ENCODE measurements at regions not wholly inside any gene's neighbourhood (a gene's known extent, or its start where the extent isn't known, plus 50 kb on each side); places are given as distances from the start of the nearest gene placed in this dataset.

GRCh38 chr10:113410618-113411017 lies 142.2 kb upstream of the HABP2 start:
- no peak for DNase-seq (ENCODE audit: low read depth in 3 of 3, low spot score in 1 of 3)

DNA sequence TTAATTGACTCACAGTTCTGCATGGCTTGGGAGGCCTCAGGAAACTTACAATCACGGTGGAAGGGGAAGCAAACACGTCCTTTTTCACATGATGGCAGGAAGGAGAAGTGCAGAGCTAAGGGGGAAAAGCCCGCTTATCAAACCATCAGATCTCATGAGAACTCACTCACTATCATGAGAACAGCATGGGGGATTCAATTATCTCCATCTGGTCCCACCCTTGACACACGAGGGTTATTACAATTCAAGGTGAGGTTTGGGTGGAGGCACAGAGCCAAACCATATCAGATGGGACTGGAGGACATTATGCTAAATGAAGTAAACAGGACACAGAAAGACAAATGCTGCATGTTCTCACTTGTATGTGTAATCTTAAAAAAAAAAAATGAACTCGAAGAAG lies 141.4 kb upstream of the HABP2 start:
- DNase-seq (ENCODE audit: low read depth in 3 of 3, low spot score in 1 of 3), result no peak

DNA sequence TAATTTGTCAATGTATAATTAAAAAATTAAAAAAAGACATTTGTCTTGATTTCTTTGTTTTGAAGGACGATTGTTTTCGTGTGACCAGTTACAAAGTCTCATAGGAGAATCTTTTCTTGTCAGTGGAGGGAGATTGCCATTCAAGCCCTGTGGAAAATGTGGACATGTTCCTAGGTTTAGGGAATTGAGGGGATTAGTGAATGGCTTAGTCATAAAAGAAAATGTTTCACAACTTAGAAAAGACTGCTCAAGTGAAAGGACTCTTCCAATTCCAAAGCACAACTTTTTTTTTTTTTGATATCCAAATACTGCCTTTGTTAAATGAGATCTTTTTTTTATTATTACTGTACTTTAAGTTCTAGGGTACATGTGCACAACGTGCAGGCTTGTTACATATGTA lies 140.7 kb upstream of the HABP2 start:
- no peak for DNase-seq (ENCODE audit: low read depth in 3 of 3, low spot score in 1 of 3)

GRCh38 chr10:113414543-113414942 lies 138.3 kb upstream of the HABP2 start:
- no peak for DNase-seq (ENCODE audit: low read depth in 3 of 3, low spot score in 1 of 3)

DNA sequence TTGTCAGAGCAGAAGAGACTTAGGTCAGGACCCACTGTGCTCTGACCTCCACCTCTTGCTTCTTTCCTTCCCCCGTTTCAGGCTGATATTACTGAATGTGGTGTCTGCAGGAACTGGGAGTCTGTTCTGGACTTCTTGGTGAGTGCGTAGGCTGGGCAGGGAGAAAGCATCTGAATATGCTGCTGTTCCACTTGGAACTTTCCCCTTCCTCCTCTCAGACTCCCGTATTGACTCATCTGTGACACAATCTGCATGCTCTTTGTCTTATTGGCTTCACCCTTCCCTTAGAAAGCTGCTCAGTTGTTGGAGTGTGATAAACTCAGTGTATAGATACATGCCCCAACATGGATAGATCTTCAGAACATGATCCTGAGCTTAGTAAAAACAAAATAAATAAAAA lies 137.6 kb upstream of the HABP2 start:
- DNase-seq (ENCODE audit: low read depth in 3 of 3, low spot score in 1 of 3), result no peak

DNA sequence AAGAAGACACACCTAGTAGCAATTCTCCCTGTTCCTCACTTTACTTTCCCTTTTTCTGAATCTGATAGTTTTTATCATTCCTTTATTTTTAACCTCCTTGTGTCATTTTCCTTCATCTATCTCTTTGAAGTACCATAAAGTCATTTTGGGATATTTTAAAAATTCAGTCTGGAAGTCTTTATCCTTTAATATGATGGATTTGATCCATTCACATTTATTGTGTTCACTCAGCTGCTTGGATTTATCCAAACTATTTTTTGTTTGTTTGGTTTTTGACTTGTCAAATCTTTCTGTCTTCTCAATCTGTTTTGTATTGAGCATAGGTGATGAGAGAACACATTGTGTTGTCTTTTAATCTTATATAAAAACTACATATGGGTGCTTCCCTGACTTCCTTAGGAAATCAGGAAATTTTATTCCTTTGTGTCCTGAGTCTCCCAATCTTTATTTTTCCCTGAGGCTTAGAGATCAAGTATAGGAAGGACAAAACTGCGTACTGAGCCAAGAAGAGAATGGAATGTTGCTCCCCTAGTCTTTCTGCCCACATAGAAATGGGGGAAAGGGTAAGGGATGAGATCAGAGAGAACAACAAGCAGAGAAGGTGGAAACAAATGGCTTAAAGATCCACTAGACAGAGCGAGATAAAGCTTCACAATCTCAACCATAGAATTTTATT lies 132.7 kb upstream of the HABP2 start:
- no peak for DNase-seq (ENCODE audit: low read depth in 3 of 3, low spot score in 1 of 3)

- DNase-seq (ENCODE audit: low read depth in 3 of 3, low spot score in 1 of 3), result no peak
These were observed 131.8 kb upstream of the HABP2 start for GRCh38 chr10:113420733-113421675.

- no peak for DNase-seq (ENCODE audit: low read depth in 3 of 3, low spot score in 1 of 3)
These were observed 130.5 kb upstream of the HABP2 start for GRCh38 chr10:113422371-113422770.

DNA sequence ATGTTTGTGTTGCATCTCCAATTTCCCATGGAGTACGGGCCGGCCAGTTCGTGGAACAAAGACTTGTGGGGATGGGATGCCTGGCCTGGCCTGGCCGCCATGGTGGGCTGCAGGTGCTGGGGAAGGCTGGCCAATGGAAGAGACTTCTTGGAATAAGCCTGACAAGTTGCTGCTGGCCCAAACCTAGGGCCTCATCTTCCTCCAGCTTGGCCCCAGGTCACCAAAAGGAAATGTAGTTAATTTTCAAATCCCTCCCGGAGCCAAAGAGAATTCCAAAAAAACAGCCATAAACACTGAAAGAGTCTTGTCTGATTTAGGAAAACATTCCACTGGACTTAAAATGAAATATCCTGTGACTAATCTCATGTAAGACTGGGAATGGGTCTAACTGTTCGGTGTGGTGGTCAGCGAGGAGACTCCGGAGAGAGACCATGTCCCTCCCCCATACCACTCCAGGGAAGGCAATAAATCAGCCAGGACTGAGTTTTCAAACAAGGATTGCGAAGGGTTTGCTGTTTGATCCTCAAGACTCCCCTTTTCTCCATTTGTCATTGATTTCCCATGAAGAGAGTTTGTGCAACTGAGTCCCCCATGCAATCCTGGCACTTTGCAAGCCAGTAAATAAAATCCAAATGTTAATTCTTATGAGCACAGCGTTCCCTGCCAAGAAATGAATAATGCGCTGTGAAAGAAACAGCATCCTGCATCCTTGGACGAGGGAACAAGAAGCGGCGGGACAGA lies 128.7 kb upstream of the HABP2 start:
- no peak for DNase-seq (ENCODE audit: low read depth in 3 of 3, low spot score in 1 of 3)

DNA sequence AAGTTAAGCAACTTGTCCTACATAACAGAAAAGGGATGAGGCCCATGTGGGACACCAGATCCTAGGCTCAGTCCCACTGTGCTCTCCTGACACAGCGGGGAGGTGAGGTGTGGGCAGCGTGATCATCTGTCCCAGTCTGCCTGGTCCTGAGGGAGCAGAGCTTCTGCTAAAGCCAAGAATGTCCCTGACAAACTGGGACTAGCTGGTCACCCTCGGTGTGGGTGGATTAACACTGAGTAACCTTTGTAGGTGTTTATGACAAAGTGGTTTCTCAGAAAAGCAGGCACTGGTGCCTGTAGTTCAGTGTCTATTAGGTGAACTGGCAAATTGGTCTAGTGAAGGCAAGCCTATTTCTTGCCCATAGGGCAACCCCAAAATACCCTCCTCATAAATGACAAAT lies 127.8 kb upstream of the HABP2 start:
- no peak for DNase-seq (ENCODE audit: low read depth in 3 of 3, low spot score in 1 of 3)

DNA sequence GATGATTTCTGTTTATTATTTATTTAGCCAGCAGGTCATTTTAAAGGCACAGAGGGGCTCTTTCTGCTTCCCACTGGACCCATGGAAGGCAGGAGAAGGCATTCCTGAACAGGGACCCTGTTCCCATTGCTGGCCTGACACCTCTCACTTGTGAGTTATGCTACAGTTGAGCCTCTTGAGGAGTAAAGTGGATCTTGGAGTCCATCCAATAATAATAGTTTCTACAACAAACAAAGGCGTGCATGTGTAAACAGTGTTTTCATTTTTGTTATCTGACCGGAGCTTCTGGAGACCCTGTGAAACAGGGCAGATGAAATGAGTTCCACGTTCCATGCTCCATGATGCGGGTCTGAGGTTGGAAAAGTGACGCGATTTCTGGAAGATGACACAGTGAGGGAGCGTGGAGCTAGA lies 127.3 kb upstream of the HABP2 start:
- no peak for DNase-seq (ENCODE audit: low read depth in 3 of 3, low spot score in 1 of 3)

DNA sequence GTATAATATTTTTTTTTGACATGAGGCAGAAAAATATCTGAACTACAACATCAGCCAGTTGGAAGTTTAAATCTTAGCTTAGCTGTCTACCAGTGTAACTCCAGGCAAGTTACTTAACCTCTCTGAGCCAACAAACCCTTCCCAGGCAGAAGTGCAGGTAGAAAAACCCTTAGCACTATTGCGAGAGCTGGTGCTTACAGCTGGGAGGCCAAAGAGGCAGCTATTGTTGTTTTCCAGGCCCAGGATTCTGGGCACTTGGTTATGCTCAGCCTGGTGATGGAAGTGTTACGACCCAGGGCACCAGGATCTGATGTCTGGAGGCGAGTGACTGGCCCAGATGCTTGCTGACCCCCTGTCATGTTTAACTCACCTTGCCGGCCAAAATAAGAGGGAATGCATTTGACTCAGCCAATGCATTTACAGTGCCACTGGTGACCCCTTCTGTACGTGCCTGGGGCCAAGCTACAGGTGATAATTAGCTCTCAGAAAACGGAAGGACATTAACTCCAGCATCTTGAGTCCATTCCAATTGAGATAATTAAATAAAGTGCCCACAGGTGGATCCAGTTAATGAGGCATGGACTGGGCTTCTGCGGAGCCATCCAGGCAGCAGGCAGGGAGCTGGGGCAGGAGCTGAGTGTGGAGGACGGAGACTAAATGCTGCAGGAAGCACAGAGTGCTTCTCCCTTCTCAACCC lies 126.5 kb upstream of the HABP2 start:
- DNase-seq (ENCODE audit: low read depth in 3 of 3, low spot score in 1 of 3), result no peak

GRCh38 chr10:113427236-113427735 lies 125.6 kb upstream of the HABP2 start:
- DNase-seq (ENCODE audit: low read depth in 3 of 3, low spot score in 1 of 3), result no peak

- DNase-seq (ENCODE audit: low read depth in 3 of 3, low spot score in 1 of 3), result no peak
These were observed 124.9 kb upstream of the HABP2 start for GRCh38 chr10:113427811-113428558.

DNA sequence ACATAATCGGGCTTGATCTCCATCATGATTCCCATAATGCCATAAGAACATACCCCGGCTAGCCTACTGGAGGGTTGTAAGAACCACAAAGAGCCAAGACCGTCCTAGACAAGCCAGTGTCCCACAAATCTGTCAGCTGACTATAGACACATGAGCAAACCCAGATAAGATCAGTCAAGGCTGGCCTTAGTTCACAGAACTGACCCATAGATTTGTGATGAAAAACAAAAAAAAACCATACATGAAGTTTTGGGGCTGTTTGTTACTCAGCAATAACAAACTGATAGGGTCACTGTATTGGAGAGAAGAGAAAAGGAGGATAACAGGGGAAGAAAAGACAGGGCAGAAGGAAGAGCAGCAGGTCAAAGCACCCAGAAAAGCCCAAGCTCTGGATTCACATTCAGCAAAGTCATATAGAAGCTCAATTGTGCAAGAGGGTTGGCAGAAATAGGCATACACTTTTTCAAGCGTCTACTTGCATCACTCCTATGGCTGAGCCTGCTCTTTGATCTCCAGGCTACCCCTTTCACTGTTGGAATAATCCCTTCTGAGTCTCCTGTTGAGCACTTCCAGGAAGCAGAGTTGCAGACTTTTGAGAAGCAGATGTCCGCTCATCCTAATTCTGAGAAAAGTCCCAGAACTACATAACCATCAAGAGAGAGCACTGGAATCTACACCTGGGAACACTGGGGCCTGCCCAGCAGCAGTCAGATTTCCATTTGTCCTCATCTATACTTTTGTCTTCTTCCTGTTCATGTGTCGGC lies 122.0 kb upstream of the HABP2 start:
- no peak for DNase-seq (ENCODE audit: low read depth in 3 of 3, low spot score in 1 of 3)

- no peak for DNase-seq (ENCODE audit: low read depth in 3 of 3, low spot score in 1 of 3)
These were observed 121.3 kb upstream of the HABP2 start for GRCh38 chr10:113431398-113432160.

DNA sequence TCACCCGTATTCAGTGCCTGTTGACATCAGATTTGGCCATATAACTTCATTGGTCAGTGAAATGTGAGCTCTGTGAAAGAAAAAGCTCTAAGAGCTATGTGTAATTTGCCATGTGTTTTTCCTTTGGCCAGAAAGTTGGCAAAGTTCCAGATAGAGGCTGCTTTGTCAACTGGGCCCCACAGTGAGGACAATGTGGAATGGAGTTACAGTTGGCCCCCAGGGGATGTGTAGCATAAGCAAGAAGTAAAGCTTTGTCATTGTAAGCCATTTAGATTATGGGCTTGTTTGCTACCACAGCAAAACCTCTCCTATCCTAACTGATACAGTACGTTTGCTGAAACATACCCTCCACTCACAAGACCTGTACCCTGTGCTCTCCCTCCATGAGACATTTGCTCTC lies 119.1 kb upstream of the HABP2 start:
- DNase-seq (ENCODE audit: low read depth in 3 of 3, low spot score in 1 of 3), result no peak

GRCh38 chr10:113434315-113434714 lies 118.5 kb upstream of the HABP2 start:
- no peak for DNase-seq (ENCODE audit: low read depth in 3 of 3, low spot score in 1 of 3)

- DNase-seq (ENCODE audit: low read depth in 3 of 3, low spot score in 1 of 3), result no peak
These were observed 117.9 kb upstream of the HABP2 start for GRCh38 chr10:113434950-113435349.
